ENCODE measurements at regions not wholly inside any gene's neighbourhood (a gene's known extent, or its start where the extent isn't known, plus 50 kb on each side); places are given as distances from the start of the nearest gene placed in this dataset.

DNA sequence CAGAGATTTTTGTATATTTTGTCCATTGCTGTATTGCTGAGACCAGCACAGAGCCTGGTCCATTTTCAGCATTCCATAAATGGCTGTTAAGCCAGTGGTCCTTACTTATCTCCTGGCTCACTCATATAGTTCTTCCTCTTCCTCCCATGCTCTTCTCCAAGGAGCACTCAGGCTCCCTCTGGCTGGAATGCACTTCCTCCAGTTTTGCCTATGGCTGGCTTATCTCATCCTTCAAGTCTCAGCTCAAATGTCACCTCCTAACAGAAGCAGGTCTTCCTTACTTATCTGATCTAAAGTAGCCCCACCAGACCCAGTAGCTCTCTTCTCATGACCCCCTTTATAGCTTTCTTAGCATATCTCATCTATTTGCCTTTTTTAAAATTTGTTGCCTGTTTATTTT, 146.9 kb downstream of the SLC30A10 start:
- no peak for ATAC-seq
- no peak for DNase-seq
- intact Hi-C loops (cut with micrococcal nuclease), result no loop called here

DNA sequence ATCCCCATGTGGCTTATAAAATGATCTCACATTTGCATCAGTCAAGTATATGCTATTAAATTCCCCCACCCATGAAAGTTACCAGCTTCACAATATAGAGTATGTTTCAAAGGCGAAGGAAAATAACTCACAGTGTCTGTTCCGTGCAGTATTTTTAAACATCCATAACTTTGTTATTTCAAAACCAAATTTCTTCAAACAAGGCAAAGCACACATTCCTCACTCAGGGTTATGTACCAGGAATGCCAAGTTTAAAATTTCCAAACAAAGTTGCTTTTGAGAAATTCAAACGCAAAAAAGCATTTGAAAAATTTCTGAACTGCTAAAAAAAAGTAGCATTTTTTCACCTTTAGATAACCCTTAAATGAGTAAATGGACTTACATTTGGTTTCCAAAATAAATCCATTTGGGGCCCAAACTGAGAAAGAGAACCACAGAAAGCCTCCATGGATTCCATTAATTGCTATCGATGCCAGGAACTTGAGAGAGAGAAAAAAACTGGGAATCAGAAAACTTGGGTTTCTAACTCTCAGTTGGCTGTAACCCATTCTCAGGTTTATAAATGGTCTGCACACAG, 149.5 kb downstream of the SLC30A10 start:
- DNase-seq (no peak), ATAC-seq (no peak)
- intact Hi-C loops (cut with micrococcal nuclease), result no loop called here

DNA sequence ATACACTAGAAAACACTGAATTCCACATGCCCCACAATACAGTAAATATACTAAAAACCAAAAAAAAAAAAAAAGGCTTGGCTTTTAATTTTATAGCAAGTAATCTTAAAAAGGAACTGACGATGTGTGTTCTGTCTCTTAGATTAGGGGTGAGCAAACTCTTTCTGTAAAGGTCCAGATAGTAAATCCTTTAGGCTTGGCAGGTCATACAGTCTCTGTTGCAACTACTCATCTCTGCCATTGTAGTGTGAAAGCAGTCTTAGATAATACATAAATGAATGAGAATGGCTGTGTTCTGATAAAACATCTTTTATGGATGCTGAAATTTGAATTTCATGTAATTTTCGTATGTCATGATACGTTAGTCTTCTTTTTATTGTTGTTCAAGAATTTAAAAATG, 150.2 kb downstream of the SLC30A10 start:
- intact Hi-C loops (cut with micrococcal nuclease), result no loop called here
- ATAC-seq, result no peak
- DNase-seq, result no peak

DNA sequence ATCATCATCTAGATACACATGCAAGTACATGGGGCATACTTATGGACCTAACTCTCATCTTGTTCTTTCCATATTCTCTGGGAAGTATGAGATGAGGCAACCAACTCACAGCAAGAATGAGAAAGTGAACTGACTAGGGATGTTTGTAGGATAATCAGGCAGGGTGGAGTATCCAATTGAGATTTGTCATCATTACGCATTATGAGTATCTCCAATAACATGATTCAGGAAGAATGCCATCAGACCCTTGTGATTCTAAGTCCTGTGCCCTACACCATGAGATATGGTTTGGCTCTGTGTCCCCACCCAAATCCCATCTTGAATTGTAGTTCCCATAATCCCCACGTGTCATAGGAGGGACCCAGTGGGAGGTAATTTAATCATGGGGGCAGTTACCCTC, 154.0 kb downstream of the SLC30A10 start:
- intact Hi-C loops (cut with micrococcal nuclease), result no loop called here
- no peak for ATAC-seq

DNA sequence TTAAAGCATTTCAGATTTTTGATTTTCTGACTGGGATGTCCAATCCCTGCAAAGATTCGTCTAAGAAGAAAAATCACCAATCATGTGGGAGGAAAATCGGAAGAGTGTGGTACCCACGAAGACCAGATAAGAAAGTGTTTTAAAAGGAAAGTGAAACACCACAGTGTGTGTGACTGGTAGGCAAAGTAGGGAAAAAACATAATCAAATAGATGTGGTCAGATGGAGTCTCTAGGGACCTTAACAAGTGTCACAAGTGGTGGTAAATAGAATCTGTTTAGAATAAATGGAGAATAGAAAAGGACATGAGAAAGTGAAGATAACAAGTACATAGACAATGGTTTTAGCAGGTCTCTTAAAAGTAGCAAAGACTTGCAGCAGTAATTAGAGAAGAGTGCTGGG, 154.6 kb downstream of the SLC30A10 start:
- no peak for ATAC-seq

More for the DNA sequence above, 154.0 kb downstream of the SLC30A10 start:
- DNase-seq, result no peak

DNA sequence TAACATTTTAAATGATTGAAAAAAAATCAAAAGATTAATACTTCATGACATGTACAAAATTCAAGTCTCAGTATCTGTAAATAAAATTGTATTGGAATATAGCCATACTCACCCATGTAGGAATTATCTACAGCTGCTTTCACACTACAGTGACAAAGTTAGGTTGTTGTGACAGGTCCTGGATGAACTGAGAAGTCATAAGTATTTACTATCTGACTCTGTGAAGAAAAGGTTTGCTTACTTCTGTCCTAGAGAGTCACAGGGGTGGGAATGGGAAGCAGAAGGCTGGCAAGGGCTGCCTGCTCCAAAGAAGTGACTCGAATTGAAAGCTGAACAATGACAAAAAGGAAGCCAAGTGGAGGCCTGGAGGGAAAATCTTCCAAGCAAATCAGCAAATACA, 155.2 kb downstream of the SLC30A10 start:
- peak; percentile 62 for ATAC-seq
- intact Hi-C loops (cut with micrococcal nuclease), result no loop called here
- DNase-seq, result no peak

More for the DNA sequence above, 154.6 kb downstream of the SLC30A10 start:
- intact Hi-C loops (cut with micrococcal nuclease), result no loop called here
- DNase-seq, result no peak

DNA sequence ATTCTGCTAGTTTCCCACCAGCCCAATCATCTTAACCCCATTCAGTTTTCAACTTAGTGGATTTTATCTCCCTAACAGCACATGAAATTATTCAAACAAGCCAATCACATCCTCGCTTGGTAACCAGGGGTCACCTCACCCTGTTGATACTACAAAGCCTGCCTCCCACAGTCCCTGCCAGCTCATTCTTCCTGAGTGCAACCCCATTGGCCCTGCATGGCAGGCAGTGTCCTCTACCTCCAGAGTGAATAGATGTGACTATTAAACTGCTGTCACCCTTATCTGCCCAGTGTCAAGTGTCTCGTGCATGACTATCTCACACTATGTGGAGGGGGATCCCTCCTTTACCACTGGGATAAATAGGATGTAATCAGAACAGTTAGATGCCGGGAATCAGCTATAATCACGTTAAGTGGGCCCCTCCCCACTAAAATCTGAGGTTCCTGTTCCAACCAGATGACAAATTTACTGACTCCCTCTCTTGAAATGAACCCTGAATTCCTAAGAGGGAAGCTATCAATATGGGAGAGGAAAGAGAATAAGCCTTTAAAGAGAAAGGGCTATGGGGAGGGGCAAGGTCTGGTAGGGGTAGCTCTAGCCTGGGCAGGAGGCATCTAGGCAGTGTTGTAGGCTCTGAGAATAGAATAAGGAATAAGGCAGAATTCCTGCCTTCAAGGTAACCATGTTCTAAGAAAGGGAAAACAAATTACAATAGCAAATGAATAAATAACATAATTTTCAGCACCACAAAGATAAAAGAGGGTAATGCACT, 155.9 kb downstream of the SLC30A10 start:
- DNase-seq, result peak; percentile 66
- peak; percentile 99 for ATAC-seq
- intact Hi-C loops (cut with micrococcal nuclease), result no loop called here

DNA sequence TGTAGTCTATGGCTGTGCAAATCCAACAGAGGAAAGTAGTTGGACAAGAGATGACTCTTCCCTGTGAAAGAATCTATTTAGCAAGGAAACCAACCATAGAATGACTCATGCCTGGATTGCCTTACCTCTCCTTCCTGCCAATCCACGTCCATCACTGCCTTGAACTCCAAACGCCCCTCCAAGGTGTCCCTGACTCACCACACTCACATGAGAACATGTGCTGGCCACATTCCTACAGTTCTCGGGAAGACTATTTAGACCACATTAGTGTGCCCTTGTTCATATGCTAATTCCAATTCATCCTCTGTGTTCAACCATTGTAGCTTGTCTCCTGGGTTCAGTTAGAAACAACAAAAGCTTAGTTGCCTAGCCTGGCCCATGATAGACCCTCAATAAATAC, 157.3 kb downstream of the SLC30A10 start:
- intact Hi-C loops (cut with micrococcal nuclease), result no loop called here
- no peak for DNase-seq
- ATAC-seq, result no peak

DNA sequence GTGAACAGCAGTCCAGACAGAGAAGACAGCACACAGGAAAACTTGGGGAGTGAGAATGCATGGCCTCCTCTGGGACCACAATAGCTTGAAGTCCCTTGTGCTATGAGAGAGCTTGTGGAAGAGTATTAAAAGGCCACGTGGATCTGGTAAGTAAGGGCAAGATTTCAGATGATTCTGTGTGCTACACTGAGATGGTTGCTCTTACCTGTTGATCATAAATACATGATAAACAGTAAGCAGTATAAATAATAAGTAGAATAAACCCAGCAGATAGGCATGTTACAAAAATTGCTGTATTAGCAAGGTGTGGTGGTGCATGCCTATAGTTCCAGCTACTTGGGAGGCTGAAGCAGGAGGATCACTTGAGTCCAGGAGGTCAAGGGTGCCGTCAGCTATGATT, 150.4 kb upstream of the ZC3H11B start:
- intact Hi-C loops (cut with micrococcal nuclease), result no loop called here
- ATAC-seq, result no peak
- DNase-seq, result no peak

DNA sequence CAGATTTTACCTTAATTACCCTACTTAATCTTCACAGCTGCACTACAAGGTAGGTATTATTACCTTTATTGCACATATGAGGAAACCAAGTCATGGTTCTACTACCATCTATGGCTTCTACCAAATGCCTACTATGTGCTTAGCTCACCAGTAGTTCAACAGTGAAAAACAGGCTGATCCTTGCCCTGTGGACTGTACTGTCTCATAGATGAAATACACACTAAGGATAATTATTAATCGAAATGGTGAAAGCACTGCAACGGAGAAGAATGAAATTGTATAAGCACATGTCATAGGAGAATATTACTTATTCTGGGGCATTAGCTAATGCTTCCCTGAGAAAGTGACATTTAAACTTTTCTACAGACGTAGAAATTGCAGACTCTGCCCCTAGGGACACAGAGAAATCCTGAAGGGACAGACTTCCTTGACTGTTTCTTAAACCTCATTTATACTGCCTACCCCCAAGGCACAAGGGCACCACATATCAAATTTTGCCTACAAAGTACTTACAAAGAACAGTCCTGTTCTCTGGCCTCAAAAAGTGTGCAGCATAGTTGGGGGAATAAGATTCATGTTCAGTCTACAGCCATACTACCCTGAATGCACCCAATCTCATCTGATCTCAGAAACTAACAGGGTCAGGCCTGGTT, 148.4 kb upstream of the ZC3H11B start:
- intact Hi-C loops (cut with micrococcal nuclease), result no loop called here
- no peak for ATAC-seq
- DNase-seq, result no peak

DNA sequence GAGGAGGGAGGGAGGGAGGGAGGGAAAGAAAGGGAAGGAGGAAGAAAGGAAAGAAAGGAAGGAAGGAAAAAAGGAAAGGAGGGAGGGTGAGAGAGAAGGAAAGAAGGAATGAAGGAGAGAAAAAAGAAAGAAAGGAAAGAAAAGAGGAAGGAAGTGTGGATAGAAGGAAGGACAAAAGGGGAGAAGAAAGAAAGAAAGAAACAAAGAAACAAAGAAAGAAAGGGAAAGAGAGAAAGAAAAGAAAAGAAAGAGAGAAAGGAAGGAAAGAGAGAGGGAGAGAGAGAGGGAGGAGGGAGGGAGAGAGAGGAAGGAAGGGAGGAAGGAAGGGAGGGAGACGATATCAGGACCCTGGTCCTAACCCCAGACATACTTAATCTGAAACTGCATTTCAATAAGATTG, 146.2 kb upstream of the ZC3H11B start:
- no peak for DNase-seq
- intact Hi-C loops (cut with micrococcal nuclease), result no loop called here
- no peak for ATAC-seq

DNA sequence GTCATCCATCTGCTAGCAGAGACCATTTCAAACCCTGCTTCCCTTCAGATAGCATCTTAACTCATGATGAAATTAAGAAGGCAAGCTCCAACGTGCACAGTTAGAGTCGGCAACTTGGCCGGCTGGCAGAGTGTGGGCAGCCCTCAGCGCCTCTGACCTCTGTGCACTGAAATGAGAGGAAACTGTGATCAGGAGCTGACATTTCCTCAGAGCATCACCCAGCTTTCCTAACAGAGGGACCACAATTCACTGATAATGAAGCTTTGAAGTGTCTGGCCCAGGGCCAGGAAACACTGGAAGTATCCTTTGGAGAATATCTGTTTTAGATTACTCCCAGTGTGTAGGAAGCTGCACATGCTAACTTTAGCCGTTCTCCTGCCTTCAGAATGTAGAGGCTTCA, 145.0 kb upstream of the ZC3H11B start:
- intact Hi-C loops (cut with micrococcal nuclease), result no loop called here
- ATAC-seq (peak; percentile 76), DNase-seq (peak; percentile 55)

DNA sequence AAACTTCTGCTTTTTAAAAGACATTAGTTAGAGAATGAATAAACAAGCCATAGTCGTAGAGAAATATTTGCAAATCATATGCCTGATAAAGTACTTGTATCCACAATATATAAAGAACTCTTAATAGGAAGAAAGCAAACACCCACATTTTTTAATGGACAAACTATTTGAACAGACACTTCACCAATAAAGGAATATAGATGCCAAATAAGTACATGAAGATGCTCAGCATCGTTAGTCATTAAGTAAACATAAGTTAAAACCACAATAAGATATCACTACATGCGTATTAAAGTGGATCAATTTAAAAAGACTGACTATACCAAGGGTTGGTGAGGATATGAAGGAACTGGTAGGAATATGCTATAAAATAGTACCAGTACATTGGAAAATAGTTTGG, 142.3 kb upstream of the ZC3H11B start:
- ATAC-seq (no peak), DNase-seq (no peak)
- intact Hi-C loops (cut with micrococcal nuclease), result no loop called here

DNA sequence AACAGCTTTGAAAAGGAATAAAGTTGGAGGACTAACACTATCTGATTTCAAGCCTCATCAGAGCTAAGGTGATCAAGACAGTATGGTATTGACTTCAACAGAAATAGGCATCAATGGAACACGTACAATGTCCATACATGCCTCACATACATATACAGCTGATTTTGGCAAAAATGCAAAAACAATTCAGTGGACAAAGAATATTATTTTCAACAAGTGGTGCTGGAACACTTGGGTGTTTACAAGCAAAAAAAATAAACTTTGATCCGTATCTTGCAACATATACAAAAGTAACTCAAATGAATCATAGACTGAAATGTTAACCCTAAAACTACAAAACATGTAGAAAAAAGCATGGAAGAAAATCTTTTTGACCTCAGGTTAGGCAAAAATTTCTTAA, 141.9 kb upstream of the ZC3H11B start:
- DNase-seq, result no peak
- intact Hi-C loops (cut with micrococcal nuclease), result no loop called here
- ATAC-seq, result no peak

DNA sequence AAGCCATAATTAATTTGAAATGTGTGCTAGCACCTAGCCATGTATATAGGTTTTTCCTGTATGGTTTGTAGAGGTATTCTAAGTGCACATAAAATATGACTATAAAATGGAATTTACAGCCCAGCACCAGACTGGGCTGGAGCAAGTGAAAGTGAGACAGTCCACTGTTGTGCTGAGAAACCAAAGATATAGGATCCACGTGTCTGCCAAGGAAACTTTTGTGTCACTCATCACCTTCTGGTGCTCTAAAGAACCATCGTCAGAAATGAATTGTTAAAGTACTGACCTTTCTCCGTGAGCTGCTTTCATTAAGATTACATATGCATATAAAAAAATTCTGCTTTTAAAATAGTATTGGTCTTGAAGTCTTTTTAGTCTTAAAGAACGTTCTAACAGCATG, 141.0 kb upstream of the ZC3H11B start:
- DNase-seq (no peak), ATAC-seq (peak; percentile 86)
- intact Hi-C loops (cut with micrococcal nuclease), result no loop called here

DNA sequence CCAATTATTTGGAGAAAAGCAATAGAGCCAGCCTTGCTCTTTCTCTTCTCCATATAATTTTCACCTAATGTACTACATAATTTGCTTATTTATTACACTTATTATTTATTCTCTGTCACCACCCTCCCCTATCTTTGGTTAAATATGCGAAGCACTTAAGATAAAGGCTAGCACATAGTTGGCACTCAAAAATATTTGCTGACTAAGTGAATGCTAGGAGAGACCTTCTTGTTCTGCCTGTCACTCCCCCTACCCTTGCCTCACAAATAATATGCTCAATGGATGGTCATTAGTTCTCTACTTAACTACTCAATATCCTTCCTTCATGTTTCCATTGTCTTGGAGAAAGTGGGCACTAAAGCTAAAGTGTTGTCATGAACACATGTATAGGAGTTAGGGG, 139.7 kb upstream of the ZC3H11B start:
- intact Hi-C loops (cut with micrococcal nuclease), result no loop called here
- DNase-seq (no peak), ATAC-seq (peak; percentile 53)

DNA sequence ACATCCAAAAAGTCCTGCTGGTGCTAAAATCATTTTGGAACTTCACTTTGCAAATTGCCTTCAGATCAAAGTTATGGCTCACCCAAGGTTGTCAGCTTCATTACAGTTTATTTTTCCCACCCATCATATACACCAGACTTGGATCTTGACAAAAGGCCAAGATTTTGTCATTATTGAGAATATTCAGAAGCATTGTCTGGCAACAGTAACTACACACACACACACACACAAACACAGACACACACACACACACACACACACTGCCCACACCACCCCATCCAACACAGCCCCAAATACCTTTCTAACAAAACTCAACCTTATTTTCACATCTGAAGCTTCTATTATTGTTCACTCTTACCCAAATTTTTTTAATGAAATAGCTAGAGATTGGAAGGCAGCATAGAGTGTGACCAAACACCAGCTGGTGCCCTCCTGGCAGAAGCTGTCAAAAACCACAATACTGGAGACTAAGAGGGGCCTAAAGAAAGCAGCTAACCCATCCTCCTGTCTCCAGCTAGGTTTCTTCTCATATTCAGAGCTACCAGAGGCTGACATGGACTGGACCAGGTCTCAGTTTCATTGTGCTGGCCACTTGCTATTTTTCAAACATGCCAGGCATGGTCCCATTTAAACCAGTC, 139.1 kb upstream of the ZC3H11B start:
- no peak for DNase-seq
- intact Hi-C loops (cut with micrococcal nuclease), result no loop called here
- ATAC-seq, result peak; percentile 53

DNA sequence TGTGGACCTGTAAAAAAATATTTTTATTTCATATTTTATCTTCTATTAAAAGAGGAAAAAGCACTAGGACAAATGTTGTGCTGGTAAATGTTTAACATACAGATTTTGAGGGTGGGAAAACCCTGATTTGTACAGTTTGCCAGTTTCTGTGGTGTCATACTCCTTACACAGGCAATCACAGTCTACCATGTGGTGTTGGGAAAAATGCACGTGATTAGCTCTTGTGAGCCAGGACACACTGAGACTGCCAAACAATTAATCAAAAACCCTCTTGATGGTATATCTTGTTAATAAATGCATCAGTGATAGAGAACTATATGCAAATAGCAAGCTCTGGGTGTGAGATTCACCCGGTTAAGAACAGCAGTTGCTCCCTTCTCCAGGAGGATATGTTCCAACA, 136.5 kb upstream of the ZC3H11B start:
- no peak for DNase-seq
- intact Hi-C loops (cut with micrococcal nuclease), result no loop called here
- no peak for ATAC-seq

DNA sequence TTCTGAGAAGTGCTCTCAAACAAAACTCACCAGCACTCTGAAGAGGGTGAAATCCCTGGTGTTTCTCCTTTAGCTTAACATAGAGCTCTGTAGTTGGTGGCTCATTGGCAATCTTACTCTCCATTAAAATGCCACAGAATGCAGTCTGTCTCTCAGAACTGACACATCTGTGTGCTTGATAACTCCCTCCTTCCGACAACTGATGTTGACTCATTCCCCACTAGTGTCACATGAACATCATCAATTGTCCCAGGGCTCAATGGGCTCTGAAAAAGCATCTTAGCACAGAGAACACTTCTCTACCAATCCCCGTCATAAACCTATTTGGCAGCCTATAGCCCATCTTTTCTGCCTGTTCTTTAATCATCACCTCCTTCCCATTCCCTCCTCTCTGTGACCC, 133.2 kb upstream of the ZC3H11B start:
- no peak for ATAC-seq
- intact Hi-C loops (cut with micrococcal nuclease), result no loop called here

More for the DNA sequence above, 133.2 kb upstream of the ZC3H11B start:
- no peak for DNase-seq

Measured in left ventricle myocardium superior (tissue), 1 donor.